ENCODE measurements at regions not wholly inside any gene's neighbourhood (a gene's known extent, or its start where the extent isn't known, plus 50 kb on each side); places are given as distances from the start of the nearest gene placed in this dataset.

DNA sequence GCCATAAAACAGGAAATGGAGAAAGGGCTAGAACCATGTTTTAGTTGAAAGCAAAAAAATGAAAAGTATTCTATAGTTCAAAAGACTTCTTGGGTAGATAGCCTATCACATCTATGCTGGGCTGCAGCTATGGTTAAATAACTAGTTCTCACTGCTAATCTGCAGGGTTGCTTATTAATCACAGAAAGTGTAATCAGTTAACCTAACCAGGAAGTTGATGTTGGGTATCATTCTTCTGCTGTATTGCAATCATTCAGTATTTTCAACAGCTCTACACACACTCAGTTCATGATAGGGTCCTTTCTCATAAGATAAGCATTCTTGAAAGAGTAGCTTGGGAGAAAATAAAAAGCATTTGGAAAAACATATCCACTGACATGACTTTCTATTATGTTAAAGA is 135.2 kb upstream of the TCF21 start:
- no peak for TF ChIP-seq POLR2A (IDR thresholded peaks at IDR 0.05)
- TF ChIP-seq, protein P1, sequence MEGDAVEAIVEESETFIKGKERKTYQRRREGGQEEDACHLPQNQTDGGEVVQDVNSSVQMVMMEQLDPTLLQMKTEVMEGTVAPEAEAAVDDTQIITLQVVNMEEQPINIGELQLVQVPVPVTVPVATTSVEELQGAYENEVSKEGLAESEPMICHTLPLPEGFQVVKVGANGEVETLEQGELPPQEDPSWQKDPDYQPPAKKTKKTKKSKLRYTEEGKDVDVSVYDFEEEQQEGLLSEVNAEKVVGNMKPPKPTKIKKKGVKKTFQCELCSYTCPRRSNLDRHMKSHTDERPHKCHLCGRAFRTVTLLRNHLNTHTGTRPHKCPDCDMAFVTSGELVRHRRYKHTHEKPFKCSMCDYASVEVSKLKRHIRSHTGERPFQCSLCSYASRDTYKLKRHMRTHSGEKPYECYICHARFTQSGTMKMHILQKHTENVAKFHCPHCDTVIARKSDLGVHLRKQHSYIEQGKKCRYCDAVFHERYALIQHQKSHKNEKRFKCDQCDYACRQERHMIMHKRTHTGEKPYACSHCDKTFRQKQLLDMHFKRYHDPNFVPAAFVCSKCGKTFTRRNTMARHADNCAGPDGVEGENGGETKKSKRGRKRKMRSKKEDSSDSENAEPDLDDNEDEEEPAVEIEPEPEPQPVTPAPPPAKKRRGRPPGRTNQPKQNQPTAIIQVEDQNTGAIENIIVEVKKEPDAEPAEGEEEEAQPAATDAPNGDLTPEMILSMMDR (IDR thresholded peaks at IDR 0.05): no peak
- TF ChIP-seq POLR2AphosphoS5 (IDR thresholded peaks at IDR 0.05): no peak
- TF ChIP-seq EP300 (IDR thresholded peaks at IDR 0.05): no peak

Data from sigmoid colon (tissue), 4 donors.